Panc1 (cell line): ENCODE measurements at regions not wholly inside any gene's neighbourhood (a gene's known extent, or its start where the extent isn't known, plus 50 kb on each side); places are given as distances from the start of the nearest gene placed in this dataset.

Experiments used
- CTCF ChIP-seq: fragments of 450-650 bp; IDR thresholded peaks from 2 replicates; pipeline ENCODE4 v1.5.1; 2017; ENCODE audit warnings: mild to moderate bottlenecking
- POLR2AphosphoS5 ChIP-seq: IDR thresholded peaks from 2 replicates; pipeline ENCODE4 v1.6.1; 2012; ENCODE audit warnings: mild to moderate bottlenecking, low read depth, low read length, moderate library complexity
- TCF7L2 ChIP-seq: IDR thresholded peaks from 2 replicates; pipeline ENCODE4 v1.6.1; 2011; ENCODE audit warnings: mild to moderate bottlenecking, low read depth, low read length, inconsistent platforms

- TF ChIP-seq CTCF, result no peak
- TF ChIP-seq POLR2AphosphoS5, result no peak
- no peak for TF ChIP-seq TCF7L2
Measured at GRCh38 chr4:164345756-164346155, 408.2 kb upstream of the SMIM31 start.
